Activated CD8-positive, alpha-beta memory T cell treated with anti-CD3 and anti-CD28 coated beads, Interleukin-2, amount 50 U/mL, for 48 hours (primary cell): ENCODE measurements at regions not wholly inside any gene's neighbourhood (a gene's known extent, or its start where the extent isn't known, plus 50 kb on each side); places are given as distances from the start of the nearest gene placed in this dataset.
"Not testable (repeated sequence)": the region's sequence is repeated elsewhere in the genome, so short reads cannot be mapped to it uniquely, and the experiment has no call there.

ENCODE experiments used
- DNase-seq: peaks from one replicate; pipeline ENCODE4 v3.0.0-alpha.2; 2020

DNA sequence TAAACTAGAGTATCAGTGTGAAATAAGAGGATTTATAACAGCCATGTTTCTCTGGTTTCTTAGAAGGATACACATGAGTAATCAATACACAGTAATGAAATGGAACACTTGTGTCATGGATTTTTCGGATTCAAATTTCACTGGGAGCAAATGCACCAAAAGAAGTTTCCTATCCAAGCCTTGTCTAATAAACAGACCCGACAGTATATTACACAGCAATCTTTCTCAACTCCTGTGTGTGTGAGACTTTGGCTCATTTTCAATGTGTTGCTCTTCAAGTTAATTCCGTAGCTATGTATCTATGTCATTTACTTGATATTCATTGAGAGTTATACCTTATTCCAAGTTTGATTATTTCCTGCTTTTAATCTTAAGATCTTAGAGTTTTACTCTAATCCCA, 930.2 kb downstream of the MAT2B start:
- DNase-seq, result no peak

DNA sequence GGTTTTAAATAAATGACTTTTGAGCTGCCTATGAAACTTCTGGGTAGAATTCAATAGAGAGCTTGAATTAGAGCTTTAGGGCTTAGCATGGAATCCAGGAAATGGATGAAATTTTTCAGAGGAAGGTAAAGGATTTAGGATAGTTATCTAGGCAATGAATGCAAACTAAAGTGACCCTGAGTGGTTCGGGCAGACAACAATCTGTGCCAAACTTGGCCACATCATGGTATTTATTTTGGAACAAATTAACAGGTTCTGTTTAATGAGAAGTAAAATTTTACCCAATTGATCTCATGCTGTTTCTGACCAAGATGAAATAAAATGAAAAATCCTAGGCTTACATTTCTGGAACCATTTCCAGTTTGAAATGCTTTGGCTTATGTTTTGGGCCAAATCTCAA, 934.4 kb downstream of the MAT2B start:
- DNase-seq, result no peak

- no peak for DNase-seq
These were observed 944.0 kb downstream of the MAT2B start for GRCh38 chr5:164449460-164449859.

GRCh38 chr5:164466033-164466432, 960.6 kb downstream of the MAT2B start:
- no peak for DNase-seq

GRCh38 chr5:164470312-164470711, 964.9 kb downstream of the MAT2B start:
- DNase-seq, result no peak

DNA sequence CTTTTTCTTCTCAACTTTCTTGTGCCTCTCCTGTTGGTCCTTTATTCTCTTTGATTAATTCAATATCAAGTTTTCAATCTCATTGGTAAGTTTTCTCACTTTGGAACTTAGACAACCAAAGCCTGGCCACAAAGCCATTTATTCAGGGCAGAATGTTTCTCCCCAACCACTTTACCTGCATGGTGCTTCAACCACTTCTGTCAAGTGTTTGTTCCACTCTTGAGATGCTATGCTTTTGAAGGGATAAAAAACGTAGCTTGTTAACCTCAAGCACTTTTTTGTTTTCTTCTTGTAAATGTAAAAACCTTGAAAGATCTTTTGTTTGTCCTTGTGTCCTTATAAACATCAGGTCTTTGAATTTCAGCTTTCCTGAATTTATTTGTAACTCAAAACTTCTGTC, 966.7 kb downstream of the MAT2B start:
- DNase-seq, result no peak

DNA sequence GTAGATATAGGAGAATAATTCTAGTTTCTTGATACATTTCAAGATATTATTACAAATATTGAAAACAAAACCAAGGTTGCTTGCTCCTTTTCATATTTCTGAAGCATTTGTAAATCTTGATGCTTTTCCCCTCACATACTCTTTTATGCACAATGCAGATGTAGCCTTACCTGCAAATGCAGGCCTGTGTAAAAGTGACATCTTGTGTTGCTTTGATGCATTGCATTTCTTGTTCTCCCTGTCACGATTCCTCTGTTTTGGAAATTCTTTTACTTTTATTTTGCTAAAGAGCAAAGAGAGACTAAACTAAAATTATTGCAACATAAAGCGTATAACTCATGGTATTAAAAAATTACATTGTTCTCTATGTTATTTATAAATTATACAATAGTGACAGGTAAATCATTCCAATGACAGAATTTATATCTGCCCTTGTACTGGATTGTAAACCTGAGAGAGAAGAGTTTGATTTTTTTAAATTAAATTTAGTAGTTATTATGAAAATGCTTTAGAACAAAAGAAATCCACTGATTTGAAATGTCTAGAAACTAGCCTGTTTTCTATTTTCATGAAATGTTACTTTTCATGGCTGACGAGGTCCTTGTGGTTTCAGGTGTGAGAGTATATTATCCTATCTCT, 970.0 kb downstream of the MAT2B start:
- DNase-seq, result no peak

DNA sequence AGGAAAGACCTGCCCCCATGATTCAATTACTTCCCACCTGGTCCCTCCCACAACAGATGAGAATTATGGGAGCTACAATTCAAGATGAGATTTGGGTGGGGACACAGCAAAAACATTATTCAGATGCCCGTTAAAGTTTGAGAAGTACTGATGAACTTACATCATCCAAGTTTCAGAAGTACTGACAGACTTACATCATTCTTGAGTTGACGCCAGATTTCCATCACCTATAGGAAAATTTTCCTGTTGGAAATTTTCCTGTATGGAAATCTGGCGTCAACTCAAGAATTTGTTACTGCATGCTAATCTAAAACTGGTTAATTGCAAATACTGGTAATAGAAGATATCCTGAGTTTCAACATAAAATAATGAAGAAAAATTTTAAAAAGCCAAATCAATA, 975.9 kb downstream of the MAT2B start:
- DNase-seq, result no peak

- DNase-seq, result no peak
These were observed 976.9 kb downstream of the MAT2B start for GRCh38 chr5:164482351-164482750.

- no peak for DNase-seq
These were observed 979.5 kb downstream of the MAT2B start for GRCh38 chr5:164484948-164485347.

GRCh38 chr5:164487939-164488338, 982.5 kb downstream of the MAT2B start:
- no peak for DNase-seq

GRCh38 chr5:164497311-164498064, 992.1 kb downstream of the MAT2B start:
- no peak for DNase-seq

DNA sequence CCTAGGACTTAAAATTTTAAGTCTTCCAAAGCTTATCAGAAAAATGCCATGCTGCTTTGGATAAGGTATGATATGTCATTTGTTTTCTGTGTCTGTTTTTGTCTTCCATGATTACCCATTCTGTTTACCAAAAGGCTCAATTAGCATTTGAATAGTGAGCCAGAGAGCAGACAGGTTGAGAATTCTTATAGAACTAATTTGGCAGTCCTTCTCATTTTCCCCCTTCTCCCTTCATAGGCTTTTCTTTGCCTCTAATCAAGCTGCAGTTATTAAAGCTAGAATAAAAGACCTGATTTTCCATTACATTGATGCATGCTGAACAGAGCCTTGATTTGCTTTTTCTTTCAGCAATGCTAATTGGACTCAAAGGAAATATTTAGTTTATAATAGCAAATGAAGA, 993.0 kb downstream of the MAT2B start:
- no peak for DNase-seq

- DNase-seq, result no peak
These were observed 995.4 kb downstream of the MAT2B start for GRCh38 chr5:164500856-164501255.

- no peak for DNase-seq
These were observed 995.9 kb downstream of the MAT2B start for GRCh38 chr5:164501344-164501743.

- DNase-seq, result no peak
These were observed 998.8 kb downstream of the MAT2B start for GRCh38 chr5:164504141-164504772.

DNA sequence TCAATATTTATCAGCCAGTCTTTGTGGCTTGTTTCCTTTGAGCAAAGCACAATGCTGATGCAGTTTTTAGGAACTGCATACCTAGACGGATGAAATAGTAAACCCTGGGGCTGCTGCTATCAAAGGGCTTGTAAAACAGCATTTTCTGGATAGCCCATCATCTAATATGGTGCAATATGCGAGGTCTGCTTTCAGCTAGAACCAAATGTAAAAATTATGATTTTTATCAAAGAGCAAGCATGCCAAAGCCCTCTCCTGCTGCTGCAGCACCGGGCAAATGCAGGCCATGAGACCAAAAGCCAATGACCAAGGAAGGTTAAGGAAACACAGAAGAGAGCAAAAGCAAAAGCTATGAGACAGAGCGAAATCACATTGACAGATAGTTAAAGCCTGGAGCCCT, 1000.4 kb downstream of the MAT2B start:
- no peak for DNase-seq

DNA sequence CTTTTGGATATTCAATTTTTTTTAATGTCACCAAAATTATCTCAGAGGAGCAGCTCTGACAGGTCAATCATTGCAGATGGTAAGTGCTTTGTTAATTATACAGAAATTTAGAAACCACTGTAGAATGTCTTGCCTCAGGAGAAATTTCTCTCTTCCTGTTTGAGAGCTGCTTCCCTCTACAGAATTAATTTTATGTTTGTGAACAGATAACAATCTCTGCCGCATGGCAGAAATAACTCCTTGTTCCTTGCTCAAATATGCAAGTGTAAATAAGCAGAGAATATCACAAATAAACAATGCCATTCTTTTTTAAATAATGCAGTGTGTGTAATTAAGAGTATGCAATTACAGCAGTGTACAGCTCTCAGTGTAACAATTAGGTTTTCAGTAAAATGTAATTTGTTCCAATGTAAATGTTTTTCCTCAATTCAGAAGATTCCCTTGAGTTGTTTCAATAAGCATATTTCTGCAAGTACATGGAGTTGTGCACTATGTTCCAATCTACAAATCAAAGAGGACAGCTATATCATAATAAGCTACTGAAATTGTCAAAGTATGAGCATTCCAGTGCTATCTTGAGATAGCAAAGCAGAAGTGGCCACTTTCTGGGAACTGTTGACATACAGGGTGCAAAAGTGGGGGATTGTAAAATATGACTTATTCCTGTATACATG, 1012.8 kb downstream of the MAT2B start:
- DNase-seq, result no peak

DNA sequence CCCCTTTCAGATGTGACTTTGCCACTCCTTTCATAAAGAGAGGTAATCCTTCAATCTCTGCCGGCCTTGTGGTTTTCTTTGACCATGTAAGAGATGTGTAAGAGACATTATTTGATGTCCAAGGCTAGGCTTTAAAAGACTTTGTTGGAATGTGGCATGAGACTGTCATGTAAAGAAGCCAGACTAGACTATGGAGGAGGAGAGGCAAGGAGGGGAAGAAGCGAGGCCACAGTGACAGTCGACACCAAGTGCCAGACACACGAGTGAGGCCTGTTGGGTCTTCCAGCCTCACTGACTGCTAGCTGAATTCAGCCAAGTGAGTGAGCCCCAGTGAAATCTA, 1013.3 kb downstream of the MAT2B start:
- DNase-seq, result no peak

GRCh38 chr5:164532235-164532900, 1026.9 kb downstream of the MAT2B start:
- no peak for DNase-seq

DNA sequence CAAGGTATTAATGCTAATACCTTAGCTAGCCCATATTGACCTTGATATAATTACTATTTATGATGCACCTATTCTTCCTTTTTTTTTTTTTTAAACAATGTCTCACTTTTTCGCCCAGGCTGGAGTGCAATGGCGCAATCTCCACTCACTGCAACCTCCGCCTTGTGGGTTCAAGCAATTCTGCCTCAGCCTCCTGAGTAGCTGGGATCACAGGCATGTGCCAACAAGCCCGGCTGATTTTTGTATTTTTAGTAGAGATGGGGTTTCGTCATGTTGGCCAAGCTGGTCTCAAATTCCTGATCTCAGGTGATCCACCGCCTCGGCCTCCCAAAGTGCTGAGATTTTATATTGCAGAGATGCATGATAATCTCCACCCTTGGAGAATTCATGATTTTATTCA, 1028.0 kb downstream of the MAT2B start:
- not testable (repeated sequence) for DNase-seq

DNA sequence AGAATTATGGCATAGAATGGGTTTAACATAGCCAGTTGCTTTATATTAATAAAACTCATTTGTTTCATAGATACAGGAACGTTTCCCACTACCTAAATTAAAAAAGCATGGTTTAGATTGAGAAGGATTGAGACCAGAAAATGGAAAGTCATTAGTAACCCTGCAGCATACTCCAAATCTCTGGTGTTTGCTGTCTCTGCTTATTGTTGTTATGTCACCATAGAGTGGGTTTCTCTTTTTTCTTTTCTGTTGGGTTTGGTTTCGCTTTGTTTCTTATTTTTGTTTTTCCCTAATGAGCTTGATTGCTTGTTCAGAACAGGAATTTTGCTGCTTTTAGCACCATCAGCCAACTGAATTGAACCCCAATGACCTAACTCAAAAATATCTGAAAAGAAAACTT, 1034.8 kb downstream of the MAT2B start:
- DNase-seq, result no peak

DNA sequence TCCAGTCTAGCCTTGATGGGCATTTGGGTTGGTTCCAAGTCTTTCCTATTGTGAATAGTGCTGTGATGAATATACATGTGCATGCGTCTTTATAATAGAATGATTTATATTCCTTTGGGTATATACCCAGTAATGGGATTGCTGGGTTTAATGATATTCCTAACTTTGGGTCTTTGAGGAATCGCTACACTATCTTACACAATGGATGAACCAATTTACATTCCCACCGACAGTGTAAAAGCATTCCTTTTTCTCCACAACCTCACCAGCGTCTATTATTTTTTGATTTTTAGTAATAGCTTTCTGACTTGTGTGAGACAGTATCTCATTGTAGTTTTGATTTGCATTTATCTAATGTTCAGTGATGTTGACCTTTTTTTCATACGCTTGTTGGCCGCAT, 1040.1 kb downstream of the MAT2B start:
- no peak for DNase-seq
